CD14-positive monocyte (primary cell): ENCODE measurements at regions not wholly inside any gene's neighbourhood (a gene's known extent, or its start where the extent isn't known, plus 50 kb on each side); places are given as distances from the start of the nearest gene placed in this dataset.

ENCODE experiments used
- DNase-seq, 3 donors: peaks; one replicate each; pipeline ENCODE4 v3.0.0-alpha.2; 2011 to 2022
- H2AFZ ChIP-seq: 2 replicates; pipeline ENCODE4 v1.6.0; 2012; ENCODE audit warnings: mild to moderate bottlenecking, low read depth, low read length, inconsistent platforms; ENCODE audit not compliant: insufficient read depth, poor library complexity, severe bottlenecking
- H3K27ac ChIP-seq, 2 donors: 1 replicate in 1 of 2; 2 replicates in 1 of 2; pipeline ENCODE4 v1.5.1; 2012 to 2013; ENCODE audit warnings: low read length in 2 of 2, control low read depth in 1 of 2, inconsistent platforms in 1 of 2, low read depth in 1 of 2, mild to moderate bottlenecking in 1 of 2
- H3K27me3 ChIP-seq, 2 donors: one replicate each; pipeline versions ENCODE4 v1.6.0 to v1.6.1; 2011 to 2013; ENCODE audit warnings: low read length in 2 of 2; ENCODE audit not compliant: control insufficient read depth in 2 of 2, insufficient read depth in 2 of 2
- H3K36me3 ChIP-seq, 2 donors: replicated peaks in 1 of 2; 1 replicate in 1 of 2; 2 replicates in 1 of 2; pipeline versions ENCODE4 v1.5.1 to v1.6.1; 2012 to 2013; ENCODE audit warnings: low read length in 2 of 2, control low read depth in 1 of 2, inconsistent platforms in 1 of 2, mild to moderate bottlenecking in 1 of 2; ENCODE audit not compliant: insufficient read depth in 2 of 2, control insufficient read depth in 1 of 2
- H3K4me1 ChIP-seq, 2 donors: 1 replicate in 1 of 2; 2 replicates in 1 of 2; pipeline versions ENCODE4 v1.5.1 to v1.6.1; 2012 to 2013; ENCODE audit warnings: low read length in 2 of 2, control low read depth in 1 of 2, inconsistent platforms in 1 of 2, mild to moderate bottlenecking in 1 of 2, moderate library complexity in 1 of 2; ENCODE audit not compliant: insufficient read depth in 2 of 2, control insufficient read depth in 1 of 2
- H3K4me2 ChIP-seq: replicated peaks from 2 replicates; pipeline ENCODE3; 2012; ENCODE audit warnings: low read length, moderate library complexity, mild to moderate bottlenecking; ENCODE audit not compliant: poor library complexity, severe bottlenecking; ENCODE audit errors: extremely low read depth
- H3K4me3 ChIP-seq, 3 experiments: fragments of 200-600 bp in 1 of 3; sonication (generic) in 1 of 3; replicated peaks in 1 of 3; 1 replicate in 2 of 3; 2 replicates in 1 of 3; pipeline ENCODE4 v1.5.1; 2011 to 2013; ENCODE audit warnings: low read length in 3 of 3, mild to moderate bottlenecking in 3 of 3, control low read depth in 2 of 3, low read depth in 2 of 3, inconsistent platforms in 1 of 3, moderate library complexity in 1 of 3
- H3K79me2 ChIP-seq: 2 replicates; pipeline ENCODE4 v1.6.0; 2012; ENCODE audit warnings: mild to moderate bottlenecking, control low read depth, inconsistent platforms, low read length, moderate library complexity; ENCODE audit not compliant: insufficient read depth
- H3K9ac ChIP-seq: 2 replicates; pipeline ENCODE4 v1.6.0; 2017; ENCODE audit warnings: low read length, mild to moderate bottlenecking; ENCODE audit not compliant: insufficient read depth, poor library complexity, severe bottlenecking
- H3K9me3 ChIP-seq, 2 donors: replicated peaks in 1 of 2; 1 replicate in 1 of 2; 2 replicates in 1 of 2; pipeline versions ENCODE4 v1.5.1 to v1.6.1; 2012 to 2013; ENCODE audit warnings: low read length in 2 of 2, control low read depth in 1 of 2; ENCODE audit not compliant: control insufficient read depth in 1 of 2, insufficient read depth in 1 of 2
- H4K20me1 ChIP-seq: 2 replicates; pipeline ENCODE4 v1.6.0; 2012; ENCODE audit warnings: mild to moderate bottlenecking, low read length, control low read depth, moderate library complexity; ENCODE audit not compliant: insufficient read depth
- H3K27ac Mint-ChIP-seq, 7 donors: one replicate each; pipeline ENCODE4 v1.8.0; 2020; ENCODE audit warnings: mild to moderate bottlenecking in 7 of 7, mixed read lengths in 7 of 7, moderate library complexity in 6 of 7, inconsistent platforms in 2 of 7
- H3K27me3 Mint-ChIP-seq, 3 donors: one replicate each; pipeline ENCODE4 v1.8.0; 2021 to 2022; ENCODE audit warnings: low read depth in 3 of 3, mild to moderate bottlenecking in 3 of 3, mixed read lengths in 3 of 3, moderate library complexity in 3 of 3, inconsistent platforms in 1 of 3
- H3K36me3 Mint-ChIP-seq, 2 donors: one replicate each; pipeline ENCODE4 v1.8.0; 2020; ENCODE audit warnings: mixed read lengths in 2 of 2, inconsistent platforms in 1 of 2, mild to moderate bottlenecking in 1 of 2
- H3K4me1 Mint-ChIP-seq: one replicate; pipeline ENCODE4 v1.8.0; 2020; ENCODE audit warnings: mild to moderate bottlenecking, mixed read lengths
- H3K4me3 Mint-ChIP-seq, 2 donors: one replicate each; pipeline ENCODE4 v1.8.0; 2020; ENCODE audit warnings: mild to moderate bottlenecking in 2 of 2, mixed read lengths in 2 of 2, moderate library complexity in 1 of 2
- H3K9me3 Mint-ChIP-seq, 7 donors: one replicate each; pipeline ENCODE4 v1.8.0; 2020 to 2022; ENCODE audit warnings: mixed read lengths in 7 of 7, mild to moderate bottlenecking in 6 of 7, moderate library complexity in 6 of 7, inconsistent platforms in 2 of 7
- CTCF ChIP-seq: fragments of 200-600 bp; IDR thresholded peaks from one replicate; pipeline ENCODE4 v1.8.0; 2022; ENCODE audit warnings: antibody characterized with exemption, mild to moderate bottlenecking
- WGBS: methylation state at CpG from one replicate; pipeline ENCODE4 v1.1.5; 2013; ENCODE audit warnings: missing lambda C conversion rate; ENCODE audit not compliant: insufficient coverage; 5-methylcytosine and 5-hydroxymethylcytosine counted together
- intact Hi-C, 2 donors: fragments of 100-400 bp; cut with micrococcal nuclease; formaldehyde crosslinking; loops; one replicate each; pipeline versions ENCODE4 v1.15.0 to v1.15.1; 2023

DNA sequence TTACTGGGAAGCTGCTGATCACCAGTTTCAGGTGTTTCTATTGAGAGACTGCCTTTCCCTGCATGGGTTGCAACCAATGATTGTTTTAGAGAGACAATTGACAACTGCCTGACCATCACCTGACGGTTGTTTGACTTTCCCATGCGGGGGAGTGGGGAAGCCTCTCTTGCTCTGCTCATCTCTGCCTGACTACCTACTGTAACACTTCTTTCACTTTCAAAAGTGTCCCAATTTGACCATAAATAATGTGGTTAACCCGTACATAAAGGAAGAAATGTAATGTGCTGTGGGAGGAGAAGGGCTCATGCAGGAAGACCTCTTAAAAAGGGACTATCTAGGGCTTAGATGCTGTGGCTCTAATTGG, 122.1 kb upstream of the PHACTR1 start:
- no peaks in the 10 kb centered on the region for H3K9me3 ChIP-seq
- no peaks in the 10 kb centered on the region for H3K36me3 ChIP-seq
- intact Hi-C loops: no loop called here
- Mint-ChIP-seq H3K4me1 (peaks cover 18% of the 10 kb centered on the region), H3K27me3 (no peaks in the 10 kb centered on the region), H3K27ac (peak overlapping the region in 5 of 7 donors; percentile 12 to 88 (median 64)), H3K4me3 (peak overlapping the region in 1 of 2 donors; percentile 32), H3K9me3 (peaks cover 0 to 2% (median 0%) of the 10 kb centered on the region in 7 donors), H3K36me3 (no peaks in the 10 kb centered on the region)
- DNase-seq: no peak
- no peak overlapping the region for H3K9ac ChIP-seq
- no peaks in the 10 kb centered on the region for H3K27me3 ChIP-seq
- no peak overlapping the region for H3K27ac ChIP-seq
- H3K4me3 ChIP-seq: peak overlapping the region in 1 of 3 experiments; percentile 62
- no peaks in the 10 kb centered on the region for H3K79me2 ChIP-seq
- H3K4me1 ChIP-seq: peaks cover 28 to 37% of the 10 kb centered on the region in 2 donors
- H2AFZ ChIP-seq: no peak overlapping the region
- H4K20me1 ChIP-seq: no peaks in the 10 kb centered on the region
- peak overlapping the region; percentile 66 for H3K4me2 ChIP-seq
- TF ChIP-seq CTCF: no peak
- no CpG with 5 or more reads among the region's 3 CpGs for WGBS

DNA sequence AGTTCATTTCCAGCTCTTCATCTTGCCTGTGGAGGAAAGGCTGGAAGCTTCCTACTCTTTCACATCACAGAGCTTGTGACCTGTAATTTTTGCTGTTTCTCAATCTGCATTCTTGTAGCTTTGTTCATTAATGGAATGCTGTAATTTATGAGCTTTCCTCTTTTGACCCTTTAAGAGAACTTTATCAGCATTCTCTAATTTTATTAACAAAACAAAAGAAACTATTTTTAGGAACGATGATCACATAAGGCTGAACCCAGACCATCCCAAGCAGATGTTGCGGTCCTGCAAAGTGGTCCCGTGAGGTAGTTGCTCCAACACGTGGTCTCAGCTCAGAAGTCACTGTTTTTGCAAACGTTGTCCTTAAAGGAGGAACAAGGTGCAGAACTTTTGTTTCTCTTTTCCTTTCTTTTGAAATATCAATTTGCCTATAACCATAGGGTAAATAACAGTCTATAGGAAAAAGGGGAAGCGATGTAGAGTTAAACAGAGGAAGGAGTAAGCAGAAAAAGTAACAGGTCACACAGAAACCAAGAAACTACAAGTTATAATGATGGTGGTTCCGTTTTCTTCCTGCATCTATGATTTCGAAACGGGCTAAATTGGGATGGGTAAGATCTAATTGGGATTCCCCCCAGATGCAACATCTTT, 121.3 kb upstream of the PHACTR1 start:
- Histone ChIP-seq H3K79me2 (no peaks in the 10 kb centered on the region), H2AFZ (no peak overlapping the region), H3K9me3 (no peaks in the 10 kb centered on the region), H3K4me1 (peaks cover 28 to 37% of the 10 kb centered on the region in 2 donors), H3K36me3 (no peaks in the 10 kb centered on the region), H3K4me2 (peak overlapping the region; percentile 66), H3K27me3 (no peaks in the 10 kb centered on the region), H4K20me1 (no peaks in the 10 kb centered on the region), H3K4me3 (peak overlapping the region in 2 of 3 experiments; percentile 25 to 62), H3K27ac (peak overlapping the region; percentile 37 to 50), H3K9ac (no peak overlapping the region)
- no peak for TF ChIP-seq CTCF
- Mint-ChIP-seq H3K4me3 (peak overlapping the region; percentile 43 to 82), H3K27me3 (peaks cover 0 to under 1% (median 0%) of the 10 kb centered on the region in 3 donors), H3K9me3 (peaks cover 0 to 2% (median 0%) of the 10 kb centered on the region in 7 donors), H3K4me1 (peaks cover 18% of the 10 kb centered on the region), H3K36me3 (no peaks in the 10 kb centered on the region), H3K27ac (peak overlapping the region; percentile 11 to 91 (median 88))
- intact Hi-C loops: no loop called here
- WGBS: 0% methylated on average over 4 of the region's 9 CpGs
- DNase-seq: peak; percentile 50 to 88 (median 75)
